ENCODE measurements at regions not wholly inside any gene's neighbourhood (a gene's known extent, or its start where the extent isn't known, plus 50 kb on each side); places are given as distances from the start of the nearest gene placed in this dataset.

DNA sequence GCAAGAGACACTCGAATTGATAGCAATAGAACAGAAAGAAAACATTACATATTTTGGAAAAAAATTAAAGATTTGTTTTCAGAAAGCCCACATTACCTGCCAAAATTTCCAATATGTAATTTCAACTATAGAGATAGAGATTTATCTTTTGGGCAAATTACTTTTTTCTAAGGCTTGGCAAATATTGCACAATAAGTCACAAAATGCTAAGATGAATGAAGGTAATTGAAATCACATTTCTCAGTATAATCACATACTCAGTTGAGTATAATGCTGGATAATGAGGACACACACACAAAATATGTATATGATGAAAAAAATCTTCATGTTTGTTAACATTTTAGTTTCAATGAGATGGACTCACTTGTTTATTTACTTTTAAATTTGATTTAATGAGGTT is 189.2 kb upstream of the STXBP6 start:
- H4K20me1 ChIP-seq (replicated peaks; ENCODE audit: control insufficient read depth, insufficient read depth, low read length): no peaks in the 10 kb centered on the region
- no peaks in the 10 kb centered on the region for H3K9me3 ChIP-seq (replicated peaks; ENCODE audit: control insufficient read depth, insufficient read depth, low read depth, low read length)
- no peaks in the 10 kb centered on the region for H3K9me1 ChIP-seq (ENCODE audit: control insufficient read depth, insufficient read depth, low read length)
- BruUV-seq (replicated peaks): no TSS peak
- no peak overlapping the region for H3K4me3 ChIP-seq
- no peaks in the 10 kb centered on the region for H3K36me3 ChIP-seq (ENCODE audit: control insufficient read depth, insufficient read depth, low read length)
- CTCF ChIA-PET (ENCODE audit: low intra/inter-chr PET ratio): no interaction called here
- POLR2A ChIA-PET: no interaction called here
- H2AFZ ChIP-seq (ENCODE audit: low read depth, low read length): no peak overlapping the region
- 0% methylated on average over 1 of the region's 1 CpG for WGBS (ENCODE audit: insufficient coverage, low coverage, missing lambda C conversion rate)
- no peak overlapping the region for H3K4me2 ChIP-seq (ENCODE audit: insufficient read depth, low read length)
- no peaks in the 10 kb centered on the region for H3K4me1 ChIP-seq (replicated peaks in 1 of 2; ENCODE audit: control insufficient read depth in 2 of 2, insufficient read depth in 2 of 2, low read length in 2 of 2)
- no peak for ATAC-seq
- H3K27ac ChIP-seq (ENCODE audit: extremely low read depth, low read depth, low read length): no peak overlapping the region
- in situ Hi-C loops (cut with MboI): no loop called here
- no peak for TF ChIP-seq HES1 (IDR thresholded peaks at IDR 0.05; ENCODE audit: low read depth)
- no peak for TF ChIP-seq BRF1 (IDR thresholded peaks at IDR 0.05; ENCODE audit: borderline replicate concordance, extremely low read depth, insufficient read length)
- no peak for TF ChIP-seq CEBPG (CRISPR knock-in tag; IDR thresholded peaks at IDR 0.05)
- TF ChIP-seq CEBPG (tag; conservative IDR thresholded peaks at IDR 0.05 in 1 of 2, IDR thresholded peaks at IDR 0.05 in 1 of 2): peak in 1 of 2 experiments; percentile 55; a peak in 2 of 4 replicates
- TF ChIP-seq, protein P1, sequence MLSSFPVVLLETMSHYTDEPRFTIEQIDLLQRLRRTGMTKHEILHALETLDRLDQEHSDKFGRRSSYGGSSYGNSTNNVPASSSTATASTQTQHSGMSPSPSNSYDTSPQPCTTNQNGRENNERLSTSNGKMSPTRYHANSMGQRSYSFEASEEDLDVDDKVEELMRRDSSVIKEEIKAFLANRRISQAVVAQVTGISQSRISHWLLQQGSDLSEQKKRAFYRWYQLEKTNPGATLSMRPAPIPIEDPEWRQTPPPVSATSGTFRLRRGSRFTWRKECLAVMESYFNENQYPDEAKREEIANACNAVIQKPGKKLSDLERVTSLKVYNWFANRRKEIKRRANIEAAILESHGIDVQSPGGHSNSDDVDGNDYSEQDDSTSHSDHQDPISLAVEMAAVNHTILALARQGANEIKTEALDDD (IDR thresholded peaks at IDR 0.05): no peak
- no peak for DNase-seq (ENCODE audit: extremely low read depth in 1 of 4, low spot score in 3 of 4)
- H3K79me2 ChIP-seq (ENCODE audit: control insufficient read depth, insufficient read depth, low read length): no peaks in the 10 kb centered on the region
- no peak for FAIRE-seq
- intact Hi-C loops (cut with micrococcal nuclease): no loop called here
- H3K27me3 ChIP-seq (ENCODE audit: control insufficient read depth in 2 of 2, insufficient read depth in 2 of 2, low read length in 2 of 2): no peaks in the 10 kb centered on the region
- no peak overlapping the region for H3K9ac ChIP-seq (ENCODE audit: insufficient read depth in 1 of 2, low read depth in 2 of 2, low read length in 2 of 2)

Measured in K562 (cell line).